HG02623 (cell line): ENCODE measurements at regions not wholly inside any gene's neighbourhood (a gene's known extent, or its start where the extent isn't known, plus 50 kb on each side); places are given as distances from the start of the nearest gene placed in this dataset.
"Not testable (repeated sequence)": the region's sequence is repeated elsewhere in the genome, so short reads cannot be mapped to it uniquely, and the experiment has no call there.

ENCODE experiments used
- ATAC-seq: cut with Tn5 transposase; IDR thresholded peaks from one replicate; pipeline ENCODE4 v1.9.1; 2021; ENCODE audit warnings: moderate library complexity; ENCODE audit not compliant: unreplicated experiment

- ATAC-seq: no peak
Measured at GRCh38 chr6:164409309-164410009, 899.9 kb downstream of the C6orf118 start.

GRCh38 chr6:164408868-164409267 lies 900.5 kb downstream of the C6orf118 start:
- ATAC-seq: no peak

GRCh38 chr6:164404812-164405488 lies 904.5 kb downstream of the C6orf118 start:
- no peak for ATAC-seq

GRCh38 chr6:164401871-164402270 lies 907.5 kb downstream of the C6orf118 start:
- ATAC-seq: no peak

- no peak for ATAC-seq
Measured at GRCh38 chr6:164398647-164399046, 910.8 kb downstream of the C6orf118 start.

GRCh38 chr6:164396071-164397047 lies 913.0 kb downstream of the C6orf118 start:
- ATAC-seq: no peak

GRCh38 chr6:164379795-164380194 lies 929.6 kb downstream of the C6orf118 start:
- ATAC-seq: no peak

GRCh38 chr6:164378330-164378729 lies 931.1 kb downstream of the C6orf118 start:
- ATAC-seq: no peak

GRCh38 chr6:164377348-164377918 lies 932.0 kb downstream of the C6orf118 start:
- no peak for ATAC-seq

- no peak for ATAC-seq
Measured at GRCh38 chr6:164370773-164371172, 938.6 kb downstream of the C6orf118 start.

- no peak for ATAC-seq
Measured at GRCh38 chr6:164359441-164359840, 944.9 kb downstream of the QKI start.

- no peak for ATAC-seq
Measured at GRCh38 chr6:164359036-164359435, 944.5 kb downstream of the QKI start.

- ATAC-seq: no peak
Measured at GRCh38 chr6:164356814-164357213, 942.3 kb downstream of the QKI start.

- no peak for ATAC-seq
Measured at GRCh38 chr6:164347455-164347854, 932.9 kb downstream of the QKI start.

GRCh38 chr6:164346631-164347030 lies 932.1 kb downstream of the QKI start:
- ATAC-seq: no peak

- ATAC-seq: no peak
Measured at GRCh38 chr6:164345806-164346496, 931.4 kb downstream of the QKI start.

GRCh38 chr6:164345327-164345726 lies 930.8 kb downstream of the QKI start:
- no peak for ATAC-seq

- no peak for ATAC-seq
Measured at GRCh38 chr6:164344801-164345291, 930.3 kb downstream of the QKI start.

GRCh38 chr6:164339442-164339841 lies 924.9 kb downstream of the QKI start:
- not testable (repeated sequence) for ATAC-seq

GRCh38 chr6:164337925-164338397 lies 923.4 kb downstream of the QKI start:
- no peak for ATAC-seq
